Caco-2 (cell line): ENCODE measurements at regions not wholly inside any gene's neighbourhood (a gene's known extent, or its start where the extent isn't known, plus 50 kb on each side); places are given as distances from the start of the nearest gene placed in this dataset.

ENCODE experiments used
- BruUV-seq: library from RNA; stranded (reverse); fragments of 400-500 nt; replicated peaks from 2 replicates; lab custom pipeline; 2021; lab: Mats Ljungman, UMichigan
- CTCF ChIA-PET: fragments of 300-600 bp; sonication (Branson Sonifier 250); formaldehyde crosslinking; loops from one replicate; lab custom pipeline; 2022; ENCODE audit warnings: antibody characterized with exemption; lab: Charles Lee
- POLR2A ChIA-PET: fragments of 300-600 bp; sonication (Branson Sonifier 250); formaldehyde crosslinking; loops from one replicate; lab custom pipeline; 2022; ENCODE audit warnings: antibody characterized with exemption; lab: Charles Lee
- DNase-seq, 2 experiments: peaks; one replicate each; pipeline versions ENCODE4 v3.0.0 to v3.0.0-alpha.2; 2020 to 2022
- H3K27me3 ChIP-seq: replicated peaks from 2 replicates; pipeline ENCODE4 v1.6.0; 2011; ENCODE audit warnings: low read length; ENCODE audit not compliant: control insufficient read depth, insufficient read depth
- H3K36me3 ChIP-seq: 2 replicates; pipeline ENCODE4 v1.5.1; 2011; ENCODE audit warnings: low read length; ENCODE audit not compliant: control insufficient read depth, insufficient read depth
- H3K4me1 ChIP-seq: fragments of 250-450 bp; sonication (Bioruptor Pico); 2 replicates; pipeline ENCODE4 v1.5.1; 2020; ENCODE audit warnings: mild to moderate bottlenecking
- H3K4me3 ChIP-seq: 2 replicates; pipeline ENCODE4 v1.5.1; 2011; ENCODE audit warnings: low read depth, mild to moderate bottlenecking, control low read depth, low read length
- H3K9me3 ChIP-seq: fragments of 250-450 bp; sonication (Bioruptor Pico); 2 replicates; pipeline ENCODE4 v1.5.1; 2020; ENCODE audit warnings: mild to moderate bottlenecking, moderate library complexity
- H3K27ac Mint-ChIP-seq: one replicate; pipeline ENCODE4 v1.8.0; 2022; ENCODE audit warnings: mixed read lengths; ENCODE audit not compliant: unreplicated experiment
- H3K27me3 Mint-ChIP-seq: one replicate; pipeline ENCODE4 v1.8.0; 2022; ENCODE audit warnings: mixed read lengths; ENCODE audit not compliant: insufficient read depth, unreplicated experiment
- H3K36me3 Mint-ChIP-seq: one replicate; pipeline ENCODE4 v1.8.0; 2022; ENCODE audit warnings: mild to moderate bottlenecking, mixed read lengths; ENCODE audit not compliant: insufficient read depth, unreplicated experiment
- H3K4me1 Mint-ChIP-seq: one replicate; pipeline ENCODE4 v1.8.0; 2022; ENCODE audit warnings: low read depth, mixed read lengths; ENCODE audit not compliant: unreplicated experiment
- H3K4me3 Mint-ChIP-seq: one replicate; pipeline ENCODE4 v1.8.0; 2022; ENCODE audit warnings: mild to moderate bottlenecking, moderate library complexity, mixed read lengths; ENCODE audit not compliant: unreplicated experiment
- H3K9me3 Mint-ChIP-seq: one replicate; pipeline ENCODE4 v1.8.0; 2022; ENCODE audit warnings: mixed read lengths; ENCODE audit not compliant: unreplicated experiment
- CTCF ChIP-seq, 2 experiments: fragments of 200-600 bp in 1 of 2; IDR thresholded peaks; 1 replicate in 1 of 2; 2 replicates in 1 of 2; pipeline versions ENCODE4 v1.5.1 to v1.8.0; 2011 to 2022; ENCODE audit warnings: antibody characterized with exemption in 1 of 2, control low read depth in 1 of 2, inconsistent platforms in 1 of 2, low read depth in 1 of 2, low read length in 1 of 2, mild to moderate bottlenecking in 1 of 2, moderate library complexity in 1 of 2; ENCODE audit not compliant: insufficient read depth in 1 of 2, severe bottlenecking in 1 of 2, unreplicated experiment in 1 of 2
- intact Hi-C: fragments of 100-400 bp; cut with micrococcal nuclease; formaldehyde crosslinking; loops from one replicate; pipeline ENCODE4 v1.10.0; 2022; ENCODE audit not compliant: unreplicated experiment

- BruUV-seq, result no TSS peak
- TF ChIP-seq CTCF (IDR thresholded peaks at IDR 0.05; ENCODE audit: insufficient read depth in 1 of 2, low read depth in 1 of 2, low read length in 1 of 2, severe bottlenecking in 1 of 2, unreplicated experiment in 1 of 2), result no peak
- ChIA-PET CTCF (no interaction called here), POLR2A (no interaction called here)
- no peaks in the 10 kb centered on the region for H3K4me1 Mint-ChIP-seq
- DNase-seq, result no peak
- no peaks in the 10 kb centered on the region for H3K27me3 Mint-ChIP-seq
- H3K27ac Mint-ChIP-seq, result no peak overlapping the region
- H3K4me1 ChIP-seq, result no peaks in the 10 kb centered on the region
- no peaks in the 10 kb centered on the region for H3K9me3 Mint-ChIP-seq
- intact Hi-C loops, result no loop called here
- no peaks in the 10 kb centered on the region for H3K27me3 ChIP-seq
- H3K36me3 Mint-ChIP-seq, result no peaks in the 10 kb centered on the region
- no peak overlapping the region for H3K4me3 ChIP-seq
- no peaks in the 10 kb centered on the region for H3K36me3 ChIP-seq
- H3K9me3 ChIP-seq, result no peaks in the 10 kb centered on the region
- H3K4me3 Mint-ChIP-seq, result no peak overlapping the region
Measured at GRCh38 chr13:33467556-33467955, 182.0 kb upstream of the STARD13 start.

- no peak for DNase-seq
- Mint-ChIP-seq H3K27ac (no peak overlapping the region), H3K27me3 (no peaks in the 10 kb centered on the region), H3K4me3 (no peak overlapping the region), H3K4me1 (no peaks in the 10 kb centered on the region), H3K9me3 (no peaks in the 10 kb centered on the region), H3K36me3 (no peaks in the 10 kb centered on the region)
- H3K36me3 ChIP-seq, result no peaks in the 10 kb centered on the region
- H3K27me3 ChIP-seq, result no peaks in the 10 kb centered on the region
- no peaks in the 10 kb centered on the region for H3K4me1 ChIP-seq
- no peak overlapping the region for H3K4me3 ChIP-seq
- intact Hi-C loops, result no loop called here
- ChIA-PET POLR2A (no interaction called here), CTCF (no interaction called here)
- peaks cover 7% of the 10 kb centered on the region; the same call in 1 of the 2 replicates for H3K9me3 ChIP-seq
- BruUV-seq, result no TSS peak
- TF ChIP-seq CTCF (IDR thresholded peaks at IDR 0.05; ENCODE audit: insufficient read depth in 1 of 2, low read depth in 1 of 2, low read length in 1 of 2, severe bottlenecking in 1 of 2, unreplicated experiment in 1 of 2), result no peak
Measured at GRCh38 chr13:33471204-33471603, 185.6 kb upstream of the STARD13 start.

GRCh38 chr13:33472446-33472845 lies 186.9 kb upstream of the STARD13 start:
- ChIA-PET POLR2A (no interaction called here), CTCF (no interaction called here)
- H3K27me3 Mint-ChIP-seq, result no peaks in the 10 kb centered on the region
- no peaks in the 10 kb centered on the region for H3K4me1 Mint-ChIP-seq
- no peaks in the 10 kb centered on the region for H3K27me3 ChIP-seq
- H3K4me1 ChIP-seq, result no peaks in the 10 kb centered on the region
- no peaks in the 10 kb centered on the region for H3K9me3 Mint-ChIP-seq
- H3K9me3 ChIP-seq, result peaks cover 7% of the 10 kb centered on the region; the same call in 1 of the 2 replicates
- no peaks in the 10 kb centered on the region for H3K36me3 ChIP-seq
- no peak for DNase-seq
- no TSS peak for BruUV-seq
- TF ChIP-seq CTCF (IDR thresholded peaks at IDR 0.05; ENCODE audit: insufficient read depth in 1 of 2, low read depth in 1 of 2, low read length in 1 of 2, severe bottlenecking in 1 of 2, unreplicated experiment in 1 of 2), result no peak
- H3K36me3 Mint-ChIP-seq, result no peaks in the 10 kb centered on the region
- no peak overlapping the region for H3K4me3 ChIP-seq
- no peak overlapping the region for H3K4me3 Mint-ChIP-seq
- no peak overlapping the region for H3K27ac Mint-ChIP-seq
- intact Hi-C loops, result no loop called here
